ENCODE measurements at regions not wholly inside any gene's neighbourhood (a gene's known extent, or its start where the extent isn't known, plus 50 kb on each side); places are given as distances from the start of the nearest gene placed in this dataset.
"Not testable (repeated sequence)": the region's sequence is repeated elsewhere in the genome, so short reads cannot be mapped to it uniquely, and the experiment has no call there.

GRCh38 chr2:60353406-60353800, 200.1 kb downstream of the BCL11A start:
- DNase-seq (ENCODE audit: low read depth), result no peak
- TF ChIP-seq CTCF (conservative IDR thresholded peaks at IDR 0.05; ENCODE audit: low read depth, low read length), result no peak
- no peak overlapping the region for H3K4me3 ChIP-seq (ENCODE audit: low read length)

GRCh38 chr2:60352491-60353405, 200.7 kb downstream of the BCL11A start:
- no peak overlapping the region for H3K4me3 ChIP-seq (ENCODE audit: low read length)
- DNase-seq (ENCODE audit: low read depth), result no peak
- no peak for TF ChIP-seq CTCF (conservative IDR thresholded peaks at IDR 0.05; ENCODE audit: low read depth, low read length)

GRCh38 chr2:60351802-60352201, 201.7 kb downstream of the BCL11A start:
- TF ChIP-seq CTCF (conservative IDR thresholded peaks at IDR 0.05; ENCODE audit: low read depth, low read length), result no peak
- H3K4me3 ChIP-seq (ENCODE audit: low read length), result no peak overlapping the region
- no peak for DNase-seq (ENCODE audit: low read depth)

- H3K4me3 ChIP-seq (ENCODE audit: low read length), result no peak overlapping the region
- TF ChIP-seq CTCF (conservative IDR thresholded peaks at IDR 0.05; ENCODE audit: low read depth, low read length), result no peak
- no peak for DNase-seq (ENCODE audit: low read depth)
Observed at GRCh38 chr2:60351321-60351720, 202.1 kb downstream of the BCL11A start.

- no peak for TF ChIP-seq CTCF (conservative IDR thresholded peaks at IDR 0.05; ENCODE audit: low read depth, low read length)
- no peak for DNase-seq (ENCODE audit: low read depth)
- H3K4me3 ChIP-seq (ENCODE audit: low read length), result no peak overlapping the region
Observed at GRCh38 chr2:60350791-60351190, 202.7 kb downstream of the BCL11A start.

DNA sequence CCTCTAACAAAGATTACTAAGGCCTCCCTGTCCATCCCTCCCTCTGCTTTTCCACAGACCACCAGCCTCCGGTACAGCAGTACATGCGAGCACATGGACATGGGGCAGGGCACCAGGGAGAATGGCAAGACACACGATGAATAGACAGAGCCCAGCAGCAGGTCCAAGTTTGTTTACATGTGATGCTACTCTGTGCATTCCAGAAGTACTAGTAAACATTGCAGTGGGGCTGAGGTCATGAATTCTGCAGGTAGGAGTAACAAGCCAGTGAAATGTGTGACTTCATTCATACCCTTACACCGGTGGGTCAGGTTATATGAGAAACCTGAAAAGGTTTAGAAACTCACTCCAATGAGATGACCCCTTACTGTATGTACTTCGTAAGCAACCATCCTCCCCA, 205.7 kb downstream of the BCL11A start:
- H3K4me3 ChIP-seq (ENCODE audit: low read length), result no peak overlapping the region
- DNase-seq (ENCODE audit: low read depth), result no peak
- TF ChIP-seq CTCF (conservative IDR thresholded peaks at IDR 0.05; ENCODE audit: low read depth, low read length), result no peak

DNA sequence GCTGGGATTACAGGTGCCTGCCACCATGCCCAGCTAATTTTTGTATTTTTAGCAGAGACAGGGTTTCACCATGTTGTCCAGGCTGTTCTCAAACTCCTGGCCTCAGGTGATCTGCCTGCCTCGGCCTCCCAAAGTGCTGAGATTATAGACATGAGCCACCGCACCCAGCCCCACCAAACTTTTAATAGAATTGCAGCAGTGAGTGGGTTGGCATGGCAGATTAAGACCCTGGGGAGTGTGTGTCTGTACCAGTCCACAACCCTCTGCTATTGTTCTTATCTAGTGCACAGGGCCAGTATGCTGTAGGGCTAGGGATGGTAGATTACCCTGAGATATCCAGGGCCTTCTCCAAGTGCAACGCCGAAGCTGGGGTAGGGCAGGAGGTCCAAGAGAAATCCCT, 211.0 kb downstream of the BCL11A start:
- not testable (repeated sequence) for DNase-seq (ENCODE audit: low read depth); H3K4me3 ChIP-seq (ENCODE audit: low read length)

Data from retinal pigment epithelial cell (primary cell).